ENCODE measurements at regions not wholly inside any gene's neighbourhood (a gene's known extent, or its start where the extent isn't known, plus 50 kb on each side); places are given as distances from the start of the nearest gene placed in this dataset.

DNA sequence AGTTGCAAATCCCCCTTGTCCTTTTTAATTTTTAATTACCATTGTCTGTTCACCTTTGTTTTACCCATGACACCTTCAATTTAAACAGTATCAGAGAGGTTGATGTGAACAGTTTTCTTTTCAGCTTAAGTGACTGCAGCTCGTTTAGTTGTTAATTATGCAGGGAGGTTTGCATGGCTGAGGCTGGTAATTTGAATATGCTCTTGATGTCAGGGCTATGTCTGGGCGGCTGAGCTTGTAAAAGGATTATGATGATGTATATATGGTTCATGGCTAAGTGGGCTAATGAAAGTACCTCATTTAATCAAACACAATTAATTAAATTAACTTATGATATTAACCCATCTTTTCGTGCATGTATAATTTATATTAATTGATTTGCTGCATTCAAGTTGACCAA lies 822.1 kb downstream of the GALR1 start:
- no peaks in the 10 kb centered on the region for H3K27me3 ChIP-seq (ENCODE audit: insufficient read depth, low read length)
- no peak overlapping the region for H3K27ac ChIP-seq (ENCODE audit: low read length)
- H3K4me3 ChIP-seq (ENCODE audit: low read length), result no peak overlapping the region
- no peaks in the 10 kb centered on the region for H3K36me3 ChIP-seq (ENCODE audit: insufficient read depth, low read depth, low read length)
- H3K9me3 ChIP-seq (ENCODE audit: insufficient read depth, low read depth, low read length), result no peaks in the 10 kb centered on the region
- no peak overlapping the region for H3K9ac ChIP-seq (ENCODE audit: low read depth, low read length)
- peaks cover 11% of the 10 kb centered on the region; the same call in 1 of the 2 replicates for H3K4me1 ChIP-seq (ENCODE audit: insufficient read depth, low read length)

- Histone ChIP-seq H3K27me3 (ENCODE audit: insufficient read depth, low read length) (no peaks in the 10 kb centered on the region), H3K27ac (ENCODE audit: low read length) (no peak overlapping the region), H3K9me3 (ENCODE audit: insufficient read depth, low read depth, low read length) (no peaks in the 10 kb centered on the region)
These were observed 822.7 kb downstream of the GALR1 start for GRCh38 chr18:78072375-78072774.

DNA sequence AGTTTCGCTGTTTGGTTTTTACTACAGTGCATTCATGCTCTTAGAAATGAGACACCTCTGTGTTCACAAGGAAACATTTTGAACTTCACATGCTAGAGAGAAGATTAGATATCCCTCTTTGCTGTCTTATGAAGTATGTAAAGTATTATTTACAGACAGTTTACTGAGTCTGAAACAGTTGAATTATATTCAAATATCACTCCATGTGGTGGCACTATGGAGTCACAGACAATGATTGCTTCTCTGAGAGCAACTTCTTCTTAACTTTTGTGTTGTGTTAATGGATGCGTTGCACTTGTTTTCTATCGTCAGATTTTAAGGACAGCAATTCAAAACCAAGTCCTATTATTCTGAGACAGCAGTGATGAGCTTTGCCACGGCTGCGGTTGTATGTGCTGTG lies 823.6 kb downstream of the GALR1 start:
- peaks cover 11% of the 10 kb centered on the region; the same call in 1 of the 2 replicates for H3K4me1 ChIP-seq (ENCODE audit: insufficient read depth, low read length)
- H3K27me3 ChIP-seq (ENCODE audit: insufficient read depth, low read length), result no peaks in the 10 kb centered on the region
- H3K36me3 ChIP-seq (ENCODE audit: insufficient read depth, low read depth, low read length), result no peaks in the 10 kb centered on the region
- no peak overlapping the region for H3K4me3 ChIP-seq (ENCODE audit: low read length)
- H3K9ac ChIP-seq (ENCODE audit: low read depth, low read length), result no peak overlapping the region
- H3K9me3 ChIP-seq (ENCODE audit: insufficient read depth, low read depth, low read length), result no peaks in the 10 kb centered on the region
- no peak overlapping the region for H3K27ac ChIP-seq (ENCODE audit: low read length)

More at GRCh38 chr18:78072375-78072774, 822.7 kb downstream of the GALR1 start:
- H3K4me1 ChIP-seq (ENCODE audit: insufficient read depth, low read length), result peaks cover 11% of the 10 kb centered on the region; the same call in 1 of the 2 replicates
- no peaks in the 10 kb centered on the region for H3K36me3 ChIP-seq (ENCODE audit: insufficient read depth, low read depth, low read length)
- H3K4me3 ChIP-seq (ENCODE audit: low read length), result no peak overlapping the region
- H3K9ac ChIP-seq (ENCODE audit: low read depth, low read length), result no peak overlapping the region

GRCh38 chr18:78074400-78075020 lies 824.9 kb downstream of the GALR1 start:
- H3K4me1 ChIP-seq (ENCODE audit: insufficient read depth, low read length), result peaks cover 11% of the 10 kb centered on the region; the same call in 1 of the 2 replicates
- H3K9me3 ChIP-seq (ENCODE audit: insufficient read depth, low read depth, low read length), result no peaks in the 10 kb centered on the region
- no peaks in the 10 kb centered on the region for H3K36me3 ChIP-seq (ENCODE audit: insufficient read depth, low read depth, low read length)
- H3K4me3 ChIP-seq (ENCODE audit: low read length), result no peak overlapping the region
- no peak overlapping the region for H3K27ac ChIP-seq (ENCODE audit: low read length)
- no peaks in the 10 kb centered on the region for H3K27me3 ChIP-seq (ENCODE audit: insufficient read depth, low read length)
- H3K9ac ChIP-seq (ENCODE audit: low read depth, low read length), result no peak overlapping the region

- H3K4me1 ChIP-seq (ENCODE audit: insufficient read depth, low read length), result peaks cover 3% of the 10 kb centered on the region; the same call in 1 of the 2 replicates
- no peaks in the 10 kb centered on the region for H3K36me3 ChIP-seq (ENCODE audit: insufficient read depth, low read depth, low read length)
- no peak overlapping the region for H3K9ac ChIP-seq (ENCODE audit: low read depth, low read length)
- no peaks in the 10 kb centered on the region for H3K27me3 ChIP-seq (ENCODE audit: insufficient read depth, low read length)
- no peak overlapping the region for H3K4me3 ChIP-seq (ENCODE audit: low read length)
- H3K27ac ChIP-seq (ENCODE audit: low read length), result no peak overlapping the region
- no peaks in the 10 kb centered on the region for H3K9me3 ChIP-seq (ENCODE audit: insufficient read depth, low read depth, low read length)
These were observed 830.4 kb downstream of the GALR1 start for GRCh38 chr18:78080081-78080480.

DNA sequence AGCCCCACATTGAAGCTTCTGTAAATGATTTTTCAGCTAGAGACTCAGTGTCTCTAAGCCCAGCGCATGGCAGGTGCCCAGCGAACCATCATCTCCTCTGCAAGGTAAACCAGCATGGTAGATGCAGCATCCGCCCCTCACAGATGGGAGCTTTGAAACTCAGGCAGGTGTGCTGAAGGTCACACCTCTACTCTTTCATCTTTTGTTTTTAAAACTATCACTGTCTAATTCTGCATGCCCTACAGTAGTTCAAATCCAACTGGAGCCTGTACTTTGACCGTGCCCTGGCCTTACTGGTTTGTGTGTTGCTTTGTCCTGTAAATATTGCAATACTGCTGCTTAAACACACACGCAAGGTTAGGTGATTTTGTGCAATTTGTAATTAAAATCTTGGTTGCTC lies 831.1 kb downstream of the GALR1 start:
- Histone ChIP-seq H3K27ac (ENCODE audit: low read length) (no peak overlapping the region), H3K36me3 (ENCODE audit: insufficient read depth, low read depth, low read length) (no peaks in the 10 kb centered on the region), H3K27me3 (ENCODE audit: insufficient read depth, low read length) (no peaks in the 10 kb centered on the region), H3K4me1 (ENCODE audit: insufficient read depth, low read length) (peaks cover 3% of the 10 kb centered on the region; the same call in 1 of the 2 replicates), H3K9me3 (ENCODE audit: insufficient read depth, low read depth, low read length) (no peaks in the 10 kb centered on the region), H3K4me3 (ENCODE audit: low read length) (no peak overlapping the region), H3K9ac (ENCODE audit: low read depth, low read length) (no peak overlapping the region)

DNA sequence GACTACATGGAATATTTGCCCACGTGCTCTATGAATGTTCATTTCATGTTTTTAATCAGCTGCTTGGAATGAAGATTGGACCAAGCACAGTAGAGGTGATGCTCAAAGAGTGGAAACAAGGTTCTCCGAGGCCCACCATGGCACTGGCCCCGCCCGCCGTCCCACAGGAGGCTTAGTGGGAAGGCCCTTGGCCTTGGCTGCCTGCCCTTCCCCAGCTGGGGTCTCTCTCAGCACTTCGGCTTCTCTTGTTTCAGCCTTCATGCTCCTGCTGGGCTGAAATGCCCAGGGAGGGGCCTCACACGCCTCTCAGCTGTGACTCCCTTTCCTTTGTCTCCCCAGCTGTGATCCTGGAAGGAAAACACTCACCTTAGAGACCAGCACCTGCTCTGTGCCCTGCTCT lies 833.2 kb downstream of the GALR1 start:
- H3K36me3 ChIP-seq (ENCODE audit: insufficient read depth, low read depth, low read length), result no peaks in the 10 kb centered on the region
- H3K9ac ChIP-seq (ENCODE audit: low read depth, low read length), result no peak overlapping the region
- no peaks in the 10 kb centered on the region for H3K9me3 ChIP-seq (ENCODE audit: insufficient read depth, low read depth, low read length)
- no peaks in the 10 kb centered on the region for H3K27me3 ChIP-seq (ENCODE audit: insufficient read depth, low read length)
- H3K4me3 ChIP-seq (ENCODE audit: low read length), result no peak overlapping the region
- H3K4me1 ChIP-seq (ENCODE audit: insufficient read depth, low read length), result no peaks in the 10 kb centered on the region
- no peak overlapping the region for H3K27ac ChIP-seq (ENCODE audit: low read length)

DNA sequence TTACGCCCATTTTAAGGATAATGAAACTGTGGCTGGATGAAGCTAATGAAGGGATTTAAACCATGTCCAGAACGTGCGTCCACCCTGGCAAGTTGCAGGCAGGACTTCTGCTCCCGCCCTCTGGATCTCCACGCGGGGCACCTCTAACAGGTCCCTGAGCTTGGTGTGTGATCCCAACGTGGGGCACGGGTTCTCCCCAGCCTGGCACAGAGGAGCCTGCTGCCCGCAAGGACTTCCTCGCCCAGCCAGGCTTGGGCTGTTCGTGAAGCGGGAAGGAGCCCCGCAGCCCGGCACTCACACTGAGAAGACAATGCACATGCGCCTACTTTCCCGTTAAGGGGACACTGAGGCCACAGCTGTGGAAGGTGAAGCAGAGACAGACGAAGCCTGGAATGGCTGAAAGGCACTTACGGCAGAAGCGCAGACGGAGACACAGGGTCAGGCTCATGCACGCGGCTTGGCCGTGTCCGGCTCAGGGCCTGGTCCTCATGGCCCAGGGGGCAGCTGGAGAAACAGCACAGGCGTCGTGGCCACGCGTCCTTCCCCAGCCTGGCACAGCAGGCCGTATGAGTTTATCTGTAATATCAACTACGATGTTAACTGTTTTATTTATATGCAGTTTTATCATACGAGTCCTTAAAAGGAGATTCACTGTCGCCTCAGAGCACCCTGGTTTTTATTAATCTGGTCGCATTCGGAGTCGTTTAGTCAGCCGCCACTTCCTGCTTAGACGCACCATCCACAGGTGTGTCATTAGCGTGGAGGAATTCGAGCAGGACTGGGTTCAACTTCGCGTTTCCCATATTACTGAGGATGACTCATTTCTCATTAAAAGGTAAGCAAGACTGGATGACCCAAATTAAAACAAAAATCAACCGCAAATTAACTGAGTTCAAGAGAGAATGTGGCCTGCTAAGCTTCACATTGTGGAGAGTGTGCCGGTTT lies 835.9 kb downstream of the GALR1 start:
- no peaks in the 10 kb centered on the region for H3K9me3 ChIP-seq (ENCODE audit: insufficient read depth, low read depth, low read length)
- H3K4me1 ChIP-seq (ENCODE audit: insufficient read depth, low read length), result no peaks in the 10 kb centered on the region
- no peak overlapping the region for H3K4me3 ChIP-seq (ENCODE audit: low read length)

DNA sequence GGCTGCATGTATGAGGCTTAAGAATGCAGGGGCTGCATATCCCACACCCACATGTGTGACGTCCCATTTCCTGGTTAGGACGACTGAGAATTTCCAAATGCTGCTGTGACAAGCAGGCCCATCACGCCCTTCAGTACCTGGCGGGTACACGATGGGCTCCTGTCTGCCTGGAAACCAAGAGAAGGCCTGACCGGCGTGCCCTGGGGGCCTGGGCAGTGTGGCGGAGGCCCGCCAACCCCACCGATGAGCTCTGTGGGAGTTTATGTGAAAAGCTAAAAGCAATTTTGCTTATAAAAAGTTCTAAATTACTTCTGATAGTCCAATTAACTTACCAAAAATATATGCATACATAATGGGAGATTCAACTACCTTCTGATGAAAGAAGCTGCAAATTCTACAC lies 837.3 kb downstream of the GALR1 start:
- H3K27ac ChIP-seq (ENCODE audit: low read length), result no peak overlapping the region
- no peaks in the 10 kb centered on the region for H3K9me3 ChIP-seq (ENCODE audit: insufficient read depth, low read depth, low read length)

More for the DNA sequence above, 835.9 kb downstream of the GALR1 start:
- no peaks in the 10 kb centered on the region for H3K27me3 ChIP-seq (ENCODE audit: insufficient read depth, low read length)
- H3K36me3 ChIP-seq (ENCODE audit: insufficient read depth, low read depth, low read length), result no peaks in the 10 kb centered on the region
- H3K27ac ChIP-seq (ENCODE audit: low read length), result no peak overlapping the region
- no peak overlapping the region for H3K9ac ChIP-seq (ENCODE audit: low read depth, low read length)

GRCh38 chr18:78087338-78087737 lies 837.7 kb downstream of the GALR1 start:
- Histone ChIP-seq H3K36me3 (ENCODE audit: insufficient read depth, low read depth, low read length) (no peaks in the 10 kb centered on the region), H3K9ac (ENCODE audit: low read depth, low read length) (no peak overlapping the region), H3K4me3 (ENCODE audit: low read length) (no peak overlapping the region), H3K27ac (ENCODE audit: low read length) (no peak overlapping the region), H3K4me1 (ENCODE audit: insufficient read depth, low read length) (no peaks in the 10 kb centered on the region), H3K9me3 (ENCODE audit: insufficient read depth, low read depth, low read length) (no peaks in the 10 kb centered on the region), H3K27me3 (ENCODE audit: insufficient read depth, low read length) (no peaks in the 10 kb centered on the region)

More for the DNA sequence above, 837.3 kb downstream of the GALR1 start:
- H3K27me3 ChIP-seq (ENCODE audit: insufficient read depth, low read length), result no peaks in the 10 kb centered on the region
- no peak overlapping the region for H3K4me3 ChIP-seq (ENCODE audit: low read length)
- no peaks in the 10 kb centered on the region for H3K4me1 ChIP-seq (ENCODE audit: insufficient read depth, low read length)
- H3K9ac ChIP-seq (ENCODE audit: low read depth, low read length), result no peak overlapping the region
- H3K36me3 ChIP-seq (ENCODE audit: insufficient read depth, low read depth, low read length), result no peaks in the 10 kb centered on the region

- Histone ChIP-seq H3K4me3 (ENCODE audit: low read length) (no peak overlapping the region), H3K9ac (ENCODE audit: low read depth, low read length) (no peak overlapping the region), H3K36me3 (ENCODE audit: insufficient read depth, low read depth, low read length) (no peaks in the 10 kb centered on the region), H3K27me3 (ENCODE audit: insufficient read depth, low read length) (no peaks in the 10 kb centered on the region), H3K9me3 (ENCODE audit: insufficient read depth, low read depth, low read length) (no peaks in the 10 kb centered on the region), H3K27ac (ENCODE audit: low read length) (no peak overlapping the region), H3K4me1 (ENCODE audit: insufficient read depth, low read length) (peaks cover 9% of the 10 kb centered on the region; the same call in 1 of the 2 replicates)
These were observed 840.9 kb downstream of the GALR1 start for GRCh38 chr18:78090584-78090983.

- H3K27me3 ChIP-seq (ENCODE audit: insufficient read depth, low read length), result no peaks in the 10 kb centered on the region
- H3K27ac ChIP-seq (ENCODE audit: low read length), result no peak overlapping the region
- H3K4me3 ChIP-seq (ENCODE audit: low read length), result no peak overlapping the region
- no peaks in the 10 kb centered on the region for H3K36me3 ChIP-seq (ENCODE audit: insufficient read depth, low read depth, low read length)
- H3K9me3 ChIP-seq (ENCODE audit: insufficient read depth, low read depth, low read length), result no peaks in the 10 kb centered on the region
- H3K4me1 ChIP-seq (ENCODE audit: insufficient read depth, low read length), result peaks cover 9% of the 10 kb centered on the region; the same call in 1 of the 2 replicates
- H3K9ac ChIP-seq (ENCODE audit: low read depth, low read length), result no peak overlapping the region
These were observed 843.3 kb downstream of the GALR1 start for GRCh38 chr18:78092901-78093300.
